ENCODE measurements at regions not wholly inside any gene's neighbourhood (a gene's known extent, or its start where the extent isn't known, plus 50 kb on each side); places are given as distances from the start of the nearest gene placed in this dataset.
"Not testable (repeated sequence)": the region's sequence is repeated elsewhere in the genome, so short reads cannot be mapped to it uniquely, and the experiment has no call there.

GRCh38 chrX:131595120-131595519 lies 51.2 kb downstream of the OR13H1 start:
- FAIRE-seq, result no peak

GRCh38 chrX:131607792-131608369 lies 64.0 kb downstream of the OR13H1 start:
- no peak for FAIRE-seq

- no peak for FAIRE-seq
Measured at GRCh38 chrX:131609480-131609879, 65.6 kb downstream of the OR13H1 start.

DNA sequence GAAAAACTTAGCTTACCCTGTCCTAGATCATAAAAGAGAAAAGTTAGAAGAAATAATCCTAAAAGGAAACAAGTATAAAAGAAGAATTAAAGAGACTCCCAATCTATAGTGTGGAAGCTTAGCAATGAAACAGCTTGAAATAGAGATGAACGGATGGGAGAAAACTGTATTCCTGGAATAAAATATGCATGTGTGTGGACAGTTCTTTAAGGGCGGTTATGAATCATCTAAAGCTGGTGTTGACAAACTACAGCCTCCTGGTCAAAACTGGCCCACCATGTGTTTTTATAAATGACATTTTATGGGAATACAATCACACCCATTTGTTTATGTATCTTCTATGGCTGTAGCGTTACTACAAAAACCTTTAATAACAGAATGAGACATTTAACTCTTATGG lies 69.4 kb downstream of the OR13H1 start:
- FAIRE-seq, result no peak

GRCh38 chrX:131614241-131614640 lies 70.4 kb downstream of the OR13H1 start:
- FAIRE-seq, result no peak

DNA sequence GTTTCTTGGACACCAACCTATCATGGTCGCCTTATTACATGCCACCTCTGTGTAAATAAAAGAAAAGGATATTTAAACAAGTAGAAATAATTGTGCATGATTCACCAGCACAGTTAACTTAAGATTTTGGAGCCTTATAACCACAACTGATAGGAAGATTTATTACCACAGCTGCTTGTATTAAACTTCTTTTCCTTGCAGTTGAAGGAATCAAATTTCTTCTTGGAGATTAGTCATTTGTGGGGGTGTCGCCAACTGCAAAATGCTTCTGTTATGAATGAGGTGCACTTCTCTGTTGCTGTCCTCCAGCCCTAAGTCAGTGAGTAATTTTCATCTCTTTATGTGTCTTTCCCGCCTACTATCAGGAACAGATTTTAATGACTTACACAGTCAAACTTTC lies 73.3 kb downstream of the OR13H1 start:
- no peak for FAIRE-seq

- FAIRE-seq, result no peak
Measured at GRCh38 chrX:131621650-131622049, 77.8 kb downstream of the OR13H1 start.

- FAIRE-seq, result no peak
Measured at GRCh38 chrX:131626681-131627296, 82.9 kb downstream of the OR13H1 start.

DNA sequence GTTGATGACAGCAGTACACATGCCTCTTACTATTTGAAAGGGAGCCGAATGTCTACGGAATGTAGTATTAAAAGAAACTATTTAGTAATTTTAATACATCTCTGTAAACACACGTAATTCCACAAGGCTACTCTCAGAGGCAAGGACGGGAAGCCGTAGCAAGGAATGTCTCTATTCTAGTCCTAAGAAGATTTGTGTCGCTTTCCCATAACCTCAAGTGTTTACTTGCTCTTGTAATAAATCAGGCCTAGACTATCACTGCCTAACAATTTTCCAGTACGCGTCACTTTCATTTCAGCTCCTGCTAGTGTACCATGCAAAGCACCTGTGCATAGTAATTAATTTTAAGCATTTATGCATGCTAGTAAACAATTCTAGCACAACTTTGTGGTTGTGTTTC lies 86.7 kb downstream of the OR13H1 start:
- no peak for FAIRE-seq

- FAIRE-seq, result no peak
Measured at GRCh38 chrX:131633285-131633917, 89.5 kb downstream of the OR13H1 start.

DNA sequence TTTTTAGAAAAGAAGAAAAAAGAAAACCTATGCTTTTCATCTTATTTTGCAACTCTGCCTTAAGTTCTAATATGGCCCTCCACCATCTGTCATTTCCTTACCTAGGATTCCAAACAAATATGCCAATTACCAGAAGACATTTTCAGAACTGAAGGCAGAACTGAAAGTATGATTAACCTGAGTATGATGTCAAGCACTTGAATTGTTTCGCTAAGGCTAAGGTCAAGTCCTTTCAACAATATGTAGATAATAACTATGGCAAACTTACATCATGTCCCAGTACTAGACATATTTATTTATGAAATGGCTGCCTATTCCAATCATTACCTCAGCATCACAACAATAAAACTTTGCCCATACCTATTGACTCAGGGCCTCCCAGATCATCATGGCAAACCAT lies 91.0 kb downstream of the OR13H1 start:
- no peak for FAIRE-seq

- no peak for FAIRE-seq
Measured at GRCh38 chrX:131646106-131646505, 102.2 kb downstream of the OR13H1 start.

- no peak for FAIRE-seq
Measured at GRCh38 chrX:131649741-131650140, 105.9 kb downstream of the OR13H1 start.

- FAIRE-seq, result no peak
Measured at GRCh38 chrX:131650637-131651410, 107.0 kb downstream of the OR13H1 start.

- FAIRE-seq, result not testable (repeated sequence)
Measured at GRCh38 chrX:131663726-131664125, 119.9 kb downstream of the OR13H1 start.

- FAIRE-seq, result no peak
Measured at GRCh38 chrX:131671735-131672134, 127.9 kb downstream of the OR13H1 start.

DNA sequence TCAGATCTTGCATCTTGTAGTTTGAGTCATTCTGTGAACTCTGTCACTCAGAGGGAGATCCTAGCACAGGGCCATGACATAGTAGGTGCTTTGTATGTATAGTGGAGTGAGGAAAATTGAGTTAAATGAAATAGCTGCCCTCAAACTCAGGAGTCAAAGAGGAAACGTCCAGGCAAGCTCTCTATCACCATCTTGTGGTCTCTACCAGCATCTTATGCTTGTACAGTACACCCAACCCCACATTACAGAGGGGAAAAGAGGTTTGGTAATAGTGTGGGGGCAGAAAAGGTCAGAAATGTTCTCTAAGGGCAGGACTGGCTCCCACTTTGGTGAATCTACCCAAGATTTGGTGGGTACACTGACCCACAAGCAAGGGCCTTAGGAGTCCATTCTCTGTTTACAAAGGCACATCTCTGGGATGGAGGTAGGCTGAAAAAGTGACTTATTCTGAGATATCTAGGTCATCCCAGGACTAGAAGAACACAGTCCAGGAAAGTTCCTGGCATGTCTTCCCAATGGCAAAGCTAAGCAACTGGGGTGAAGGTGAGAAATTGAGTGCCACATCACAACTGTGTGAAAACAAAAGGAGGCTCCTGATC lies 131.8 kb downstream of the OR13H1 start:
- no peak for FAIRE-seq

- no peak for FAIRE-seq
Measured at GRCh38 chrX:131677655-131678628, 134.1 kb downstream of the OR13H1 start.

DNA sequence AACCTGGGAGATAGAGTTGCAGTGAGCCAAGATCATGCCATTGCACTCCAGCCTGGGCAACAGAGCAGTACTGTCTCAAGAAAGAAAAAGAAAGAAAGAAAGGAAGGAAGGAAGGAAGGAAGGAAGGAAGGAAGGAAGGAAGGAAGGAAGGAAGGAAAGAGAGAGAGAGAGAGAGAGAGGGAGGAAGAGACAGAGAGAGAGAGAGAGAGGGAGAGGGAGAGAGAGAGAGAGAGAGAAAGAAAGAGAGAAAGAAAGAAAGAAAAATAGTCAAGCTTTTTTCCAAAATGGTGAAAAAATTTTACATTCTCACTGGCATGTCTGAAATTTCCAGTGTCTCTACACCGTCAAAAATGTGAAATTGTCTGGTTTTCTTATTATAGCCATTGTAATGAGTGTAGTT lies 138.9 kb downstream of the OR13H1 start:
- not testable (repeated sequence) for FAIRE-seq

DNA sequence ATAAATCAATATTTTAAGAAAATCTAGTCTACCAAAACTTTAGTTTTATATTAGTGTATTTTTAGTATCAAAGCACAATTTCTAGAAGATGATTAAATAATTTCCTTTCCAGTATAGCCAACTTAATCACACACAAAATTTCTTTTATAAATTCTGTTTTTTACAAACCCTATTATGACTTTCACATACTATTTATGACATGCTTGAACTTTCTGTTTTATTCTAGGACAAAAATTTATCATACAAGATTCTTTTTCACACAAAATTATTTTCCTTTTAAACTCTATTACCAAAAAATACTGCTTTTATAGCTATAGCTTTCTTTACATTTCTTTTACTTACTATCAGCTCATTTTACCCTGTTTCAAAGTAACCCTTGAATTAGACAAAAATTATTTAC lies 149.5 kb downstream of the OR13H1 start:
- FAIRE-seq, result peak; percentile 34

DNA sequence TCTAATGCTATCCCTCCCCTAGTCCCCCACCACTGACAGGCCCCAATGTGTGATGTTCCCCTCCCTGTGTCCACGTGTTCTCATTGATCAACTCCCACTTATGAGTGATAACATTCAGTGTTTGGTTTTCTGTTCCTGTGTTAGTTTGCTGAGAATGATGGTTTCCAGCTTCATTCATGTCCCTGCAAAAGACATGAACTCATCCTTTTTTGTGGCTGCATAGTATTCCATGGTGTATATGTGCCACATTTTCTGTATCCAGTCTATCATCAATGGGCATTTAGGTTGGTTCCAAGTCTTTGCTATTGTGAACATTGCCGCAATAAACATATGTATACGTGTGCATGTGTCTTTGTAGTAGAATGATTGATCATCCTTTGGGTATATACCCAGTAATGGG lies 153.1 kb downstream of the OR13H1 start:
- FAIRE-seq, result not testable (repeated sequence)

DNA sequence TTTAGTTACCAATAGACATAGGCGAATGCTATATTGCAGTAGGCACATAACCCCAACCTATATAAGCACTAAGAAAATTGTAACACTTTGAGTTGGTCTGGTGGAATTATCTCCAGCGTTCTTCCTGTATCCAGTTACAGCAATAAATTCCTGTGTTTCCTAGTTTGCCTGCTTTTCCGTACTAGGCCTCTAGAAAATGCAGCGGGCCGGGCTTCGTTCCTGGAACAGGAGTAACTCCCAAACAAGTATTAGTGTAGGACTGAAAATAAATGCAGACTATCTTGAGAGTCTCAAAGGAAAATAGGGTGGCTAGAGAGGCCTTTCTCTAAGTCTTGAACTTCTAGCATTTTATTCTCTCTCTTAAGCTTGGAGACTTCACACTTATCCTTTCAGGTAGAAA lies 159.8 kb downstream of the OR13H1 start:
- FAIRE-seq, result no peak
